Motor neuron (in vitro differentiated cells): ENCODE measurements at regions not wholly inside any gene's neighbourhood (a gene's known extent, or its start where the extent isn't known, plus 50 kb on each side); places are given as distances from the start of the nearest gene placed in this dataset.

ENCODE experiments used
- ATAC-seq, 8 experiments: fragments of 200-7000 bp; cut with Tn5 transposase; replicated peaks in 6 of 8; 2 replicates each; pipeline ENCODE4 v1.8.0; 2021; ENCODE audit warnings: mild to moderate bottlenecking in 8 of 8, moderate library complexity in 8 of 8
- H3K27ac ChIP-seq, 2 donors: fragments of 250-450 bp; sonication (Bioruptor Pico); 2 replicates each; pipeline ENCODE4 v1.9.0; 2021; ENCODE audit warnings: antibody characterized with exemption in 2 of 2, mild to moderate bottlenecking in 2 of 2, moderate library complexity in 1 of 2
- H3K4me1 ChIP-seq, 2 donors: fragments of 250-450 bp; sonication (Bioruptor Pico); replicated peaks in 1 of 2; 2 replicates each; pipeline ENCODE4 v1.6.1; 2021; ENCODE audit warnings: antibody characterized with exemption in 2 of 2, mild to moderate bottlenecking in 2 of 2, moderate library complexity in 1 of 2
- H3K4me3 ChIP-seq, 5 donors: fragments of 250-450 bp; sonication (Bioruptor Pico); 2 replicates each; pipeline ENCODE4 v1.9.0; 2021; ENCODE audit warnings: antibody characterized with exemption in 5 of 5, mild to moderate bottlenecking in 5 of 5, moderate library complexity in 4 of 5
- whole genome bisulfite sequencing, 10 experiments: fragments of 450-650 bp; shearing (Covaris generic); methylation state at CpG; one replicate each; pipeline ENCODE4 v1.0.0; 2022; 5-methylcytosine and 5-hydroxymethylcytosine counted together
- in situ Hi-C, 9 experiments: fragments of 400-800 bp; cut with MboI; loops; one replicate each; pipeline ENCODE4 v1.15.0; 2021; ENCODE audit warnings: low sequenced_read_pairs in 9 of 9, low pct_unique_long_range_greater_than_20kb in 2 of 9; ENCODE audit not compliant: unreplicated experiment in 9 of 9

DNA sequence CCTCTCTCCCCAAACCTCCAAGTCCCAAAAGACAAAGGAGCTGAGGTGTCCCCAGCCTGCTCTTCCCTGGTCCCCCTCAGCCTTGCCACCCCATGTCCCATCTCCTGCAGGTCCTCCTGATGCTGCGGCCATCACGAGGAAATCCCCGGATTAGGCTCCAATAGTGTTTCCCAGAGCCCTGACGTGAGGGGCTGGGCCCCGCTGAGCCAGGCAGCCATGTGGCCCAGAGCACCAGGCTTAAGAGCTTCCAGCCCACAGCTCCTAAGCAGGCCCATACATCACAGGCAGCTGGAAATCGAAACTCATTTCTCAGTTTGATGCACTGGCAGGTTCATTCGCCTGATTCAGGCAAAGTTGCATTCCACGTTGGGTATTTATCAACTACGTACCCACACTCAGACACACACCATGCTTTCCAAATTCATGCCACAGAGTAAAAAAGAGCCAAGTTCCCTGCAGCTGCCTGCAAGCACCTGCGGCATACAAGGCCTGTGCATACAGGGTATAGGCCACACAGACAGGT, 114.2 kb downstream of the CHST1 start:
- 4 to 100% (median 80%) methylated on average over 1 to 8 of the region's 10 CpGs; no CpG with 5 or more reads in 1 of the 10 experiments for WGBS, 10 experiments
- in situ Hi-C loops, result no loop called here
- ATAC-seq, result peak in 2 of 8 experiments; percentile 7 to 31
- Histone ChIP-seq H3K4me1 (peaks cover 29 to 34% of the 10 kb centered on the region in 2 donors), H3K4me3 (no peak overlapping the region), H3K27ac (no peak overlapping the region)

DNA sequence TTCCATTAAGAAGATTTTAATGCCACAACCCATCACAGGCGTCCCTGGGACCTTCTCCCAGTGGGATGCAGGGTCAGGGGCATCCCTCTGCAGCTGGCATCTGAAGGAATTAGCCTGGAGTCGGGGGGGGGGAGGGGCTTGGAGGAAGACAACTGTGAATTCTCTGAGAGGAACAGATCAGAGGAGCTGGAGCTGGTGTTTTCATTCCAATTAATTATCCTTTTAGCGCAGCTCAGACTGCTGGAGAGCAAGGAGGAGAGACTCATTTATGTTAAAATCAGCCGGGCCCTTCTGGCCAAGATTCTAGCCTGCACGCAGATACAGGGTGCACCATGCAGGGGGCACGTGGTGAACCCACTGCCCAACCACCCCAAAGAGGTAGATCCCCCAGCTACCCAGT, 116.2 kb downstream of the CHST1 start:
- peaks cover 24 to 26% of the 10 kb centered on the region in 2 donors for H3K4me1 ChIP-seq
- in situ Hi-C loops, result no loop called here
- H3K4me3 ChIP-seq, result no peak overlapping the region
- 0 to 67% (median 40%) methylated on average over 1 to 2 of the region's 6 CpGs; no CpG with 5 or more reads in 6 of the 10 experiments for WGBS, 10 experiments
- peak overlapping the region; percentile 30 to 76 for H3K27ac ChIP-seq
- ATAC-seq, result peak in 5 of 8 experiments; percentile 42 to 67 (median 45)

DNA sequence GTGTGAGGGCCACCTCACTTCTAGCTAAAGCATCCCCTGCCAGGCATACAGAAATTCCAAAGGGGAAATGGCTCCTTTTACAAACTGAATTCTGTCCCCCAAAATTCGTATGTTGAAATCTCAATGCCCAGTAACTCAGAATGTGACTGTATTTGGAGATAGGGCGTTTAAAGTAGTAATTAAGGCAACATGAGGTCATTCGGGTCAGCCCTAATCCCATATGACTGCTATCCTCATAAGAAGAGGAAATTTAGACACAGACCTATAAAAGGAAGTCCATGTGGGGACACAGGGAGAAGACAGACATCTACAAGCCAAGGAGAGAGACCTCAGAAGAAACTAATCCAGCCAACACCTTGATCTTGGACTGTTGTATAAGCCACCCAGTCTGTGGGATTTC, 119.1 kb downstream of the CHST1 start:
- in situ Hi-C loops, result no loop called here
- H3K4me3 ChIP-seq, result no peak overlapping the region
- H3K4me1 ChIP-seq, result peaks cover 17% of the 10 kb centered on the region in 2 donors
- no peak overlapping the region for H3K27ac ChIP-seq
- 0 to 64% (median 21%) methylated on average over 1 to 3 of the region's 3 CpGs; no CpG with 5 or more reads in 2 of the 10 experiments for WGBS, 10 experiments
- no peak for ATAC-seq

DNA sequence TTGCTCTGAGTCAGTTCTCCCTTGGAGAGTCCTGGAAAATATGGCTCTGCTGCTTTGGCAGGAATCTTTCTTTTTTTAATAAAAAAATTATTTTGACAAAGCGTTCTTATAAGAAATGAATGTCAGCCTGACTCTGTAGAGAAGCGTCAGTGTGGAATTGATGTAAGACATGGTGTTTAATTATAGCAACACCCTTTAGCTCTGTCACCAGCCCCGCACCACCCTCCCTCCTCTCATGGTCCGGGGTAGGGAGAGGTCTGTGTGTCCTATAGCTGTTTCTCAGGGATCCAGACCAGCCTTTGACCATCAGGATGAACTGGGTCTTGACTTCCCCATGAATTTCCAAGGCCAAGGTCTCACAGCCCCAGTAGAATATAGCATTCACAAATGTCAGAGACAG, 120.6 kb downstream of the CHST1 start:
- WGBS, 10 experiments, result 21 to 73% (median 61%) methylated on average over 2 to 4 of the region's 4 CpGs; no CpG with 5 or more reads in 4 of the 10 experiments
- in situ Hi-C loops, result no loop called here
- Histone ChIP-seq H3K4me1 (peaks cover 13 to 17% of the 10 kb centered on the region in 2 donors), H3K27ac (no peak overlapping the region), H3K4me3 (no peak overlapping the region)
- ATAC-seq, result no peak

DNA sequence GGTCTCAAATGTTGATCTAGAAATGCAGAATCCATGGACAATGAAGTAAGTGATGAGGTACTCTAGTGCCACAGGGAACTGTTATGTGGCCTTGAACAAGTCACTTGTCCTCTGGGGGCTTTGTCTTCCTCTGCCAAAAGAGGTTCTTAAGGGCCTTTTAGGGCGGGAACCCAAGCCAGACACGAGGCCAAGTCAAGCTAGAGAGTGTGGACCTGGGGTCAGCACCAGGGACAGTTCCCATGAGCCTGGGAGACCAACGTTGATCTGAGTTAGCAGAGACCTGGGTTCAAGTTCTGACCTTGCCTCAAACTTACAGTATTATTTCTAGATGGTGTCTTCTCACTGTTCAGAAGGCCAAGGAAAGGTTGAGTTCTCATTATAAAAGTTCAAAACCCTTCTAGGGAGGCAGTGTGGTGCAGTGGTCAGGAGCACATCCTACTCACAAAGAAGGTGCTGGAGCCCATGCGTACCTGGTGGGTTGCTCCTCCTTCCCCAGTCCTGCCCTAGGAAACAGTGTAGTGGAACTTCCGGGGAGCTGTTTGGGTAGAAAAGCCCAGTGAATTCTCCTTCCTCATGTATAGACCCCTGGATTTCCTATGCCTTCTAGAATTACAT, 121.5 kb downstream of the CHST1 start:
- H3K4me1 ChIP-seq, result peaks cover 4 to 8% of the 10 kb centered on the region in 2 donors
- H3K4me3 ChIP-seq, result no peak overlapping the region
- H3K27ac ChIP-seq, result no peak overlapping the region
- ATAC-seq, result peak in 1 of 8 experiments; percentile 22
- 0 to 80% (median 36%) methylated on average over 1 to 4 of the region's 5 CpGs; no CpG with 5 or more reads in 2 of the 10 experiments for WGBS, 10 experiments
- in situ Hi-C loops, result no loop called here

DNA sequence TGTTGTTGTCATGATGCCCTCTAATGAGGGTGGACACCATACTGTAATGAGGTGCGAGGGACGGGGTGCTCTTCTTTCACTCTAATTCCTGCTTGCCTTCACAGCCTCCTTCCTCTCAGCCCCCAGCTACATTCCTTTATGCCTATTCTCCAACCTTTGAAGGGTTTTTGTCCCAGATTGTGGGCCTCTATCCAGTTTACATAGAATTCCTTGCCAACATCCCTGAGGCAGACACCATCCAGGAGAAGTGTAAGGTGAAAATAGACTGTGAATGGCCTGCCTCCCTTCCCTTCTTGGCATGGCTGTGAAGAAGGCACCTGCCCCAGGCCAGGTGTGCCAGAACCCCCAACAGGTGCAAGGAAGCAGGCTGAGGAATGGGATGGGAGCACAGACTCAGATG, 122.3 kb downstream of the CHST1 start:
- ATAC-seq, result no peak
- H3K27ac ChIP-seq, result no peak overlapping the region
- WGBS, 10 experiments, result 60 to 100% (median 70%) methylated on average over 1 to 2 of the region's 2 CpGs; no CpG with 5 or more reads in 7 of the 10 experiments
- no peak overlapping the region for H3K4me3 ChIP-seq
- peaks cover 4 to 6% of the 10 kb centered on the region in 2 donors for H3K4me1 ChIP-seq
- in situ Hi-C loops, result no loop called here

DNA sequence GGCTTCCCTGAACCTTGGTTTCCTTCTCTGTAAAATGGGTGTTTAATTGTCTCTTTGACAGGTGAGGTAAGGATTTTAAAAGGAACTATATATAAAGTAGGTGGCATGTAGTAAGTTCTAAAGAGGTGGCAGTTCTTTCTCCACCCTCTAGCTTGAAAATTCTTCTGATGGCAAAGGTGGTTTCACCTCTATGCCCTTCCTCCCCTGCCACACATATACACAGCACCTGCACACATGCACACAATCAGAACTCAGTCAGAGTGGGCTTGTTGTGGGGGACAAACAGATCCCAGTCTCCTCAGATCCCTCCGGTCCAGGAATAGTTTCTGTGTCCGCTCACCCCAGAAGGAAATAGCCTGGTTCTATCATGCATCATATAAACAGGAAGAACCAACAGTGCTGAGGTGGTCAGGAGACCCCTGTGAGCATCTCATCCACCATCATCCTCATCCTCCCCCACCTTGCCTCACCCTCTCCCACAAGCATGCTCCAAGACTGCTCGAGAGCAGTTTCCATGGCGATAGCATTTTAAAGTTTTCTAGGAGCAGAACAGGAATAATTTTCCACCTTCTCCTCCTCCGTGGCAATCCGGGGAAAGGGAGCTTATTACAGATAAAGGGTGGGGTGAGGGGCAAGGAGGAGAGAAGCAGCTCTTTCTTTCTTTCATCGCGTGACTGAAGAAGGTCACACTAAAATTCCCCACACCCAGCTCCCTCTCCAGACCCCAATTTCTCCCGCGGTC, 123.6 kb downstream of the CHST1 start:
- 20 to 71% (median 55%) methylated on average over 2 to 9 of the region's 10 CpGs; no CpG with 5 or more reads in 3 of the 10 experiments for whole genome bisulfite sequencing, 10 experiments
- no peak overlapping the region for H3K4me3 ChIP-seq
- no peak overlapping the region for H3K27ac ChIP-seq
- in situ Hi-C loops, result no loop called here
- H3K4me1 ChIP-seq, result peaks cover 4 to 6% of the 10 kb centered on the region in 2 donors
- peak in 4 of 8 experiments; percentile 25 to 60 (median 38) for ATAC-seq

DNA sequence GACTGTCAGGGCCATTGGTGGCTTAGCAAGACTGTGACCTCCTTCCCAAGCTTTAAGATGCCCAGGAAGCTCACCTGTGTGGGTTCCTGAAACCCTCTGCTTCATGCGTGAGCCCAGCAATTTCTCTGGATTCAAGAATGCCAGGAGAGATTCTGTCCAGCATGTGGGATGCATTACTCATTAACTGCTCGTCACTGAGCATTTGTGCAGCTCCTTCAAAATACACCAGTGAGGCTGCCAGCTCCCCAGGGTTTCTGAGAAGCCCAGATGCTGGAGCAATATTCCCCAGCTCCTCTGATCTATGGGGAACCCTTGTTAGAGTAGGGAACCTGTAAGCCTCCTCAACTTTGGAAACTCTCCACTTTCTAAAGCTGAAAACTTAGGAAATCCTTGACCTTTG, 126.5 kb downstream of the CHST1 start:
- Histone ChIP-seq H3K27ac (no peak overlapping the region), H3K4me1 (peaks cover 6 to 10% of the 10 kb centered on the region in 2 donors), H3K4me3 (no peak overlapping the region)
- in situ Hi-C loops, result no loop called here
- 0 to 100% (median 50%) methylated on average over 1 to 2 of the region's 2 CpGs; no CpG with 5 or more reads in 2 of the 10 experiments for WGBS, 10 experiments
- ATAC-seq, result no peak

DNA sequence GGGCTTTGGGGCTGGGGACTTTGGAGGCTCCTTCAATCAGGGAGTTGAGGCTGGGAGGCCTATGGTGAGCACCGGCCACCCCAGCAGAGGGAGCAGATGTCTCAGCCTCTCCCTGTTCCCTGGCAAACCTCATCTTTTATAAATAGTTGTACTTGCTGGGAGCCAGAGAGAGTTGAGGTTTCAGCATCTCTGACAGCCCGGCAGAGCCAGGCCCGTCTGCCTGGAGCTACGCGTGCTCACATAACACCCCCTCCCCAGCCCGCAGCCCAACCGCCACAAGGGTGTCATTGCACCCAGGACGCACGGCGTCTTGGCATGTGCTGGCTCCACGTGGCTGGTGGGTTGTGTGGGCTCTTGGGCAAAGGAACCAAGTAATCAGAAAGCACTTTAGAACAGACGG, 127.1 kb downstream of the CHST1 start:
- H3K4me3 ChIP-seq, result no peak overlapping the region
- no peak overlapping the region for H3K27ac ChIP-seq
- in situ Hi-C loops, result no loop called here
- H3K4me1 ChIP-seq, result peaks cover 6 to 10% of the 10 kb centered on the region in 2 donors
- no peak for ATAC-seq
- WGBS, 10 experiments, result 0 to 90% (median 40%) methylated on average over 1 to 4 of the region's 12 CpGs; no CpG with 5 or more reads in 7 of the 10 experiments

DNA sequence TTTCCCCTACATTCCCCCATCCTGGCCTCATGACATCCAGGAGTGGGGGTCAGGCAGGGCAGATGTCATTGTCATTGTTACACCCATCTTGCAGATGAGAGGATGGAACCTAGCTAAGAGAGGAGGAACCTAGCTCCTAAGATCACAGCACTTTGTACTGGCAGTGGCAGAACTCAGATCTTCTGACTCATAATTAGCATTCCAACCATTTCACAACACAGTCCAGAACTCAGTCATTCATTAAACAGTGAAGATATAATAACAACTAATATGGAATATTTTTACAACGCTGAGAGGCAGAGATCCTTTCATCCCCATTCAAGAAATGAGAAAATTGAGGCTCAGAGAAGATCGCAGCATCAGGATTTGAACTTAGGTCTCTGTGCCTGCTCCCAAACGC, 127.8 kb downstream of the CHST1 start:
- ATAC-seq, result peak in 2 of 8 experiments; percentile 38 to 56
- WGBS, 10 experiments, result 42 to 100% (median 65%) methylated on average over 1 to 3 of the region's 3 CpGs; no CpG with 5 or more reads in 4 of the 10 experiments
- Histone ChIP-seq H3K27ac (no peak overlapping the region), H3K4me3 (no peak overlapping the region), H3K4me1 (peaks cover 6 to 10% of the 10 kb centered on the region in 2 donors)
- in situ Hi-C loops, result no loop called here

DNA sequence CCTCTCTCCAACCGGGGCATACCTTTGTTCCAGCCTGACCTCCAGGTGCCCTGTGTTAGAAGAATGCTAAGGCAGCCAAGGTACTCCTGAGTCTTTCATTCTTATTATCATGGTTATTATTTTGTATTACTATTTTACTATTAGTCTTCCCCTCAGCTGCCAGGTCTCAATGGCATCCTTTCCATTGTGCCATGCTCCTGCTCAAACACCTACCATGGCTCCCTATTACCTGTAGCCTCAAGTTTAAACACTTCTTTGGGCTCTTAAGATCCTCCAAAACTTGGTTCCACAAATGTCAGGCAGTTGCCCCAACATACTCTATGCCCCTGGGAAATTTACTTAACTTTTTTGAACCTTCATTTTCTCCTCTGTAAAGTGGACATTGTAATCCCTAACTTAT, 130.4 kb downstream of the CHST1 start:
- 22 to 83% (median 60%) methylated on average over 1 of the region's 1 CpG; no CpG with 5 or more reads in 4 of the 10 experiments for WGBS, 10 experiments
- H3K4me1 ChIP-seq, result peaks cover 0 to 6% of the 10 kb centered on the region in 2 donors
- in situ Hi-C loops, result no loop called here
- H3K4me3 ChIP-seq, result no peak overlapping the region
- ATAC-seq, result no peak
- H3K27ac ChIP-seq, result no peak overlapping the region

DNA sequence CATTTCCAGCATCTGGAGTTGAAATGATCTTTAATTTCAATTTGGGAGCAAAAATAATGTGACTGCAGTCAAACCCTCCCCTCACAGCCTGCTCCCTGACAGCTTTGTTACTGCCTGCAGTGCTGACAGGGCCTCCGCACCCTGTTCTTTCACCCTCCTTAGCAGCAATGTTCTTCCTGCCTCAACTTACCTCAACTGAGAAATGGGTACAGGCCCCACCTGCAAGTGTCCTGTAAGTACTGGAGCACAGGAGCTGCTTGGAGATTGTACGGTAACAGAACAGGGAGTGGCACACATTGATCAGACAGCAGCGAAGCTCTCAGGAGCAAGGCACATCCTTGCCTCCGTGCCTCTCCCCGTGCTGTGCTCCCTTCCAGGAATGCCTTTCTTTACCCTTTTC, 131.3 kb downstream of the CHST1 start:
- H3K4me1 ChIP-seq, result peaks cover 0 to 6% of the 10 kb centered on the region in 2 donors
- no peak overlapping the region for H3K27ac ChIP-seq
- in situ Hi-C loops, result no loop called here
- no peak for ATAC-seq
- no peak overlapping the region for H3K4me3 ChIP-seq
- 56 to 93% (median 83%) methylated on average over 1 to 5 of the region's 5 CpGs; no CpG with 5 or more reads in 4 of the 10 experiments for WGBS, 10 experiments

DNA sequence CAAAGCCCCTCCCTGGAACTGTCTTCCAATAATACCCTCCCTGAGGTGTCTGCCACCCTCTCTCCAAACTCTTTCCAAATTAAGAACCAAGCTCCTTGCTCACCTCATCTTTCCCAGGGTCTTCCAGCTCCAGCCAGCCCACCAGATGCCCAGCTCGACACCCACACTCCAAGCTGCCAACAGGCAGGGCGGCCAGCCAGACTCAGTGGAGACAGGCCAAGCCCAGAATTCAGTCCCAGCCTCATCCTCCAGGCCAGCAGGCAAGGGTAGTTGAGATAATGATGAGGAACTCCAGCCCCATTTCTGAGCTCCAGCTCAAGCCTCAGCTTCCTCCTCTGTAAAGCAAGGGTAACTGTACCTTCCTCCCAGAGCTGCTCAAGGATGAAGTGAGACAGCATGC, 132.9 kb downstream of the CHST1 start:
- ATAC-seq, result no peak
- in situ Hi-C loops, result no loop called here
- 0 to 80% (median 20%) methylated on average over 1 to 2 of the region's 2 CpGs; no CpG with 5 or more reads in 4 of the 10 experiments for WGBS, 10 experiments

More for the DNA sequence above, 132.9 kb downstream of the CHST1 start:
- peaks cover 0 to 6% of the 10 kb centered on the region in 2 donors for H3K4me1 ChIP-seq
- no peak overlapping the region for H3K27ac ChIP-seq
- no peak overlapping the region for H3K4me3 ChIP-seq
